ENCODE measurements at regions not wholly inside any gene's neighbourhood (a gene's known extent, or its start where the extent isn't known, plus 50 kb on each side); places are given as distances from the start of the nearest gene placed in this dataset.

- TF ChIP-seq POLR2A (IDR thresholded peaks at IDR 0.05) (no peak), CTCF (IDR thresholded peaks at IDR 0.05) (no peak)
Measured at GRCh38 chr15:62958528-62959363, 83.8 kb upstream of the TPM1 start.

All from body of pancreas (tissue), 4 donors.